A549 (cell line): ENCODE measurements at regions not wholly inside any gene's neighbourhood (a gene's known extent, or its start where the extent isn't known, plus 50 kb on each side); places are given as distances from the start of the nearest gene placed in this dataset.

Experiments
- ATAC-seq, 2 experiments: fragments of 200-7000 bp in 1 of 2; fragments of >200 bp in 1 of 2; cut with Nextera tagmentation in 1 of 2; cut with Tn5 transposase in 1 of 2; 3 replicates each; pipeline versions ENCODE4 v1.8.0 to v1.9.1; 2018 to 2020; ENCODE audit warnings: mild to moderate bottlenecking in 1 of 2, moderate library complexity in 1 of 2
- CTCF ChIA-PET: fragments of 300-600 bp; sonication (Branson Sonifier 250); formaldehyde crosslinking; extraction: SDS; loops from one replicate; lab custom pipeline; 2021; ENCODE audit warnings: antibody characterized with exemption, inconsistent platforms; lab: Yijun Ruan, JAX
- POLR2A ChIA-PET: fragments of 350-600 bp; formaldehyde crosslinking; extraction: SDS; loops from one replicate; lab custom pipeline; 2021; ENCODE audit warnings: antibody characterized with exemption, inconsistent platforms; lab: Yijun Ruan, JAX
- DNase-seq, 2 experiments: peaks; one replicate each; pipeline versions ENCODE4 v3.0.0 to v3.0.0-alpha.2; 2011 to 2016; ENCODE audit warnings: low read depth in 1 of 2, low spot score in 1 of 2
- FAIRE-seq: peaks from 2 replicates; lab custom pipeline; 2011; peaks lifted over from hg19 to GRCh38; lab: Jason Lieb, UNC
- H3K27ac ChIP-seq, 2 experiments: fragments of >200 bp; sonication (Bioruptor Twin); formaldehyde crosslinking; 3 replicates each; pipeline ENCODE4 v1.5.1; 2016 to 2017
- H3K4me1 ChIP-seq: fragments of >200 bp; sonication (Bioruptor Twin); formaldehyde crosslinking; 3 replicates; pipeline ENCODE4 v1.6.1; 2016
- H3K4me2 ChIP-seq: fragments of >200 bp; sonication (Bioruptor Twin); formaldehyde crosslinking; 3 replicates; pipeline ENCODE4 v1.6.1; 2016
- H3K4me3 ChIP-seq: fragments of >200 bp; sonication (Bioruptor Twin); formaldehyde crosslinking; 3 replicates; pipeline ENCODE4 v1.5.1; 2016
- H3K9me3 ChIP-seq: fragments of >200 bp; sonication (Bioruptor Twin); formaldehyde crosslinking; 3 replicates; pipeline ENCODE4 v1.6.1; 2016
- BCL3 ChIP-seq: fragments of >200 bp; sonication (Bioruptor Twin); formaldehyde crosslinking; IDR thresholded peaks from 3 replicates; pipeline ENCODE4 v1.6.1; 2016
- CEBPB ChIP-seq, 2 experiments: fragments of >200 bp in 1 of 2; sonication (Bioruptor Twin) in 1 of 2; formaldehyde crosslinking in 1 of 2; IDR thresholded peaks; 2 replicates each; pipeline ENCODE4 v1.6.1; 2012 to 2016
- CHD2 ChIP-seq: fragments of 150-350 bp; IDR thresholded peaks from 2 replicates; pipeline ENCODE4 v1.6.1; 2014; ENCODE audit warnings: low read length; ENCODE audit not compliant: partially characterized antibody
- CTCF ChIP-seq: fragments of >200 bp; sonication (Bioruptor Twin); formaldehyde crosslinking; IDR thresholded peaks from 3 replicates; pipeline ENCODE4 v1.5.1; 2016
- E2F6 ChIP-seq: IDR thresholded peaks from 2 replicates; pipeline ENCODE4 v1.6.1; 2012; ENCODE audit warnings: low read depth, borderline replicate concordance
- HMGXB4 ChIP-seq: fragments of 250-450 bp; sonication (Bioruptor Pico); IDR thresholded peaks from 2 replicates; pipeline ENCODE4 v1.5.0; 2021; ENCODE audit warnings: mild to moderate bottlenecking, moderate library complexity, borderline replicate concordance
- HOXA7 ChIP-seq: fragments of 250-450 bp; sonication (Bioruptor Pico); IDR thresholded peaks from 2 replicates; pipeline ENCODE4 v1.5.0; 2020; ENCODE audit warnings: mild to moderate bottlenecking, moderate library complexity
- HOXB13 ChIP-seq: fragments of 250-450 bp; sonication (Bioruptor Pico); IDR thresholded peaks from 2 replicates; pipeline ENCODE4 v1.5.0; 2020; ENCODE audit warnings: low read depth, mild to moderate bottlenecking, moderate library complexity
- KDM5A ChIP-seq: fragments of 200-600 bp; sonication (generic); IDR thresholded peaks from 2 replicates; pipeline ENCODE4 v1.6.1; 2016; ENCODE audit warnings: antibody characterized with exemption, mild to moderate bottlenecking
- MAZ ChIP-seq: fragments of 150-350 bp; IDR thresholded peaks from 2 replicates; pipeline ENCODE4 v1.6.1; 2014; ENCODE audit warnings: antibody characterized with exemption, low read depth, low read length, borderline replicate concordance
- MYC ChIP-seq: IDR thresholded peaks from 2 replicates; pipeline ENCODE4 v1.6.1; 2012; ENCODE audit warnings: mild to moderate bottlenecking, inconsistent platforms, low read length, improper control_type of control experiment, borderline replicate concordance
- PBX3 ChIP-seq: IDR thresholded peaks from 2 replicates; pipeline ENCODE4 v1.6.1; 2012
- RAD21 ChIP-seq, 2 experiments: fragments of >200 bp in 1 of 2; sonication (Bioruptor Twin) in 1 of 2; formaldehyde crosslinking in 1 of 2; IDR thresholded peaks in 1 of 2; conservative IDR thresholded peaks in 1 of 2; 2 replicates in 1 of 2; 3 replicates in 1 of 2; pipeline ENCODE4 v1.6.1; 2012 to 2018; ENCODE audit warnings: inconsistent platforms in 1 of 2
- REST ChIP-seq: fragments of 200-600 bp; sonication (generic); IDR thresholded peaks from 2 replicates; pipeline ENCODE4 v1.6.1; 2016; ENCODE audit warnings: antibody characterized with exemption, mild to moderate bottlenecking, moderate library complexity
- RNF2 ChIP-seq: fragments of 200-600 bp; sonication (generic); IDR thresholded peaks from 2 replicates; pipeline ENCODE4 v1.6.1; 2016; ENCODE audit warnings: low read depth, mild to moderate bottlenecking, antibody characterized with exemption, moderate library complexity, borderline replicate concordance
- SMC3 ChIP-seq: fragments of >200 bp; sonication (Bioruptor Twin); formaldehyde crosslinking; IDR thresholded peaks from 3 replicates; pipeline ENCODE4 v1.6.1; 2018; ENCODE audit warnings: inconsistent platforms
- SREBF2 ChIP-seq: fragments of 450-650 bp; IDR thresholded peaks from 2 replicates; pipeline ENCODE4 v1.6.1; 2014; ENCODE audit warnings: mild to moderate bottlenecking, moderate library complexity
- TFCP2L1 ChIP-seq: fragments of 250-450 bp; sonication (Bioruptor Pico); IDR thresholded peaks from 2 replicates; pipeline ENCODE4 v1.5.0; 2021; ENCODE audit warnings: mild to moderate bottlenecking
- TP53 ChIP-seq: fragments of 250-450 bp; sonication (Bioruptor Pico); IDR thresholded peaks from 2 replicates; pipeline ENCODE4 v1.5.0; 2021; ENCODE audit warnings: mild to moderate bottlenecking, moderate library complexity
- ZC3H11A ChIP-seq: fragments of 450-650 bp; IDR thresholded peaks from 2 replicates; pipeline ENCODE4 v1.6.1; 2014; ENCODE audit warnings: antibody characterized with exemption, mild to moderate bottlenecking
- ZFP36 ChIP-seq: fragments of 450-650 bp; IDR thresholded peaks from 2 replicates; pipeline ENCODE4 v1.6.1; 2014; ENCODE audit warnings: borderline replicate concordance; ENCODE audit not compliant: partially characterized antibody
- ZNF302 ChIP-seq: fragments of 250-450 bp; sonication (Bioruptor Pico); IDR thresholded peaks from 2 replicates; pipeline ENCODE4 v1.9.0; 2021; ENCODE audit warnings: inconsistent platforms, mild to moderate bottlenecking, moderate library complexity
- ZSCAN20 ChIP-seq: fragments of 250-450 bp; sonication (Bioruptor Pico); IDR thresholded peaks from 2 replicates; pipeline ENCODE4 v1.8.0; 2022; ENCODE audit warnings: mild to moderate bottlenecking, moderate library complexity
- WGBS: methylation state at CpG from one replicate; pipeline ENCODE4 v1.1.6; 2017; ENCODE audit errors: missing lambda C conversion rate; 5-methylcytosine and 5-hydroxymethylcytosine counted together

- no peak overlapping the region for H3K27ac ChIP-seq
- no peak for ATAC-seq
- H3K4me1 ChIP-seq = no peaks in the 10 kb centered on the region
- POLR2A ChIA-PET = no interaction called here
- TF ChIP-seq PBX3 = no peak
- no peak for TF ChIP-seq CHD2
- TF ChIP-seq ZNF302 (CRISPR knock-in tag) = no peak
- TF ChIP-seq HMGXB4 = no peak
- no peak for TF ChIP-seq MYC
- TF ChIP-seq TFCP2L1 (CRISPR knock-in tag) = no peak
- TF ChIP-seq ZC3H11A = no peak
- no peak for TF ChIP-seq MAZ
- no peak for TF ChIP-seq REST
- TF ChIP-seq RAD21 (conservative IDR thresholded peaks at IDR 0.05 in 1 of 2, IDR thresholded peaks at IDR 0.05 in 1 of 2) = no peak
- no peak for TF ChIP-seq ZSCAN20 (CRISPR knock-in tag)
- no peak for TF ChIP-seq KDM5A
- TF ChIP-seq SMC3 = no peak
- no peak for TF ChIP-seq HOXA7 (CRISPR knock-in tag)
- TF ChIP-seq RNF2 = no peak
- no peak for TF ChIP-seq SREBF2
- no peak for TF ChIP-seq HOXB13 (CRISPR knock-in tag)
- TF ChIP-seq CTCF = no peak
- no peak for TF ChIP-seq TP53 (CRISPR knock-in tag)
- no peak overlapping the region for H3K4me2 ChIP-seq
- H3K4me3 ChIP-seq = no peak overlapping the region
- FAIRE-seq = no peak
- no peaks in the 10 kb centered on the region for H3K9me3 ChIP-seq
- WGBS = 38% methylated on average over 2 of the region's 2 CpGs
- DNase-seq = no peak
- CTCF ChIA-PET = interaction anchor here (1.8 kb wide), 1 partner anchor 13 kb away, joined by 4 read pairs; no protein-coding TSS in a partner anchor
Observed at GRCh38 chr18:38368246-38368645, 802.6 kb upstream of the CELF4 start.

GRCh38 chr18:38367473-38367872 is 801.9 kb upstream of the CELF4 start:
- ATAC-seq (no peak), FAIRE-seq (no peak), DNase-seq (no peak)
- ChIA-PET CTCF (no interaction called here), POLR2A (no interaction called here)
- Histone ChIP-seq H3K4me3 (no peak overlapping the region), H3K9me3 (no peaks in the 10 kb centered on the region), H3K4me2 (no peak overlapping the region), H3K27ac (no peak overlapping the region), H3K4me1 (no peaks in the 10 kb centered on the region)
- no peak for TF ChIP-seq ZC3H11A
- no peak for TF ChIP-seq E2F6
- TF ChIP-seq PBX3 = no peak
- TF ChIP-seq BCL3 = no peak
- TF ChIP-seq HOXA7 (CRISPR knock-in tag) = no peak
- TF ChIP-seq ZFP36 = no peak
- no peak for TF ChIP-seq CEBPB (IDR thresholded peaks at IDR 0.05)
- WGBS = 7% methylated on average over 1 of the region's 1 CpG
